Ectodermal cell (in vitro differentiated cells): ENCODE measurements at regions not wholly inside any gene's neighbourhood (a gene's known extent, or its start where the extent isn't known, plus 50 kb on each side); places are given as distances from the start of the nearest gene placed in this dataset.

Source experiments
- H3K27ac ChIP-seq: 2 replicates; pipeline ENCODE4 v1.7.0; 2013; ENCODE audit warnings: mild to moderate bottlenecking, low read depth, low read length; ENCODE audit not compliant: insufficient read depth, poor library complexity, severe bottlenecking
- H3K27me3 ChIP-seq: 2 replicates; pipeline ENCODE4 v1.7.0; 2013; ENCODE audit warnings: mild to moderate bottlenecking, low read length; ENCODE audit not compliant: insufficient read depth, control insufficient read depth, poor library complexity, severe bottlenecking
- H3K36me3 ChIP-seq: one replicate; pipeline ENCODE4 v1.7.0; 2013; ENCODE audit warnings: low read length; ENCODE audit not compliant: control insufficient read depth, insufficient read depth
- H3K4me1 ChIP-seq: one replicate; pipeline ENCODE4 v1.7.0; 2013; ENCODE audit warnings: low read length; ENCODE audit not compliant: control insufficient read depth, insufficient read depth
- H3K4me3 ChIP-seq: 2 replicates; pipeline ENCODE4 v1.7.0; 2013; ENCODE audit warnings: low read depth, low read length, control low read depth; ENCODE audit not compliant: insufficient read depth
- H3K9me3 ChIP-seq: 2 replicates; pipeline ENCODE4 v1.7.0; 2013; ENCODE audit warnings: mild to moderate bottlenecking, low read length, moderate library complexity; ENCODE audit not compliant: control insufficient read depth
- WGBS, 2 experiments: methylation state at CpG; one replicate each; pipeline ENCODE4 v1.1.7; 2013; ENCODE audit warnings: missing lambda C conversion rate in 2 of 2; 5-methylcytosine and 5-hydroxymethylcytosine counted together

GRCh38 chr5:106910486-106910885 is 760.3 kb downstream of the EFNA5 start:
- WGBS, 2 experiments, result 94 to 97% methylated on average over 3 of the region's 3 CpGs
- Histone ChIP-seq H3K27me3 (no peaks in the 10 kb centered on the region), H3K4me1 (no peaks in the 10 kb centered on the region), H3K36me3 (no peaks in the 10 kb centered on the region), H3K27ac (no peak overlapping the region), H3K9me3 (no peaks in the 10 kb centered on the region), H3K4me3 (no peak overlapping the region)

- Histone ChIP-seq H3K4me3 (no peak overlapping the region), H3K36me3 (no peaks in the 10 kb centered on the region), H3K4me1 (no peaks in the 10 kb centered on the region), H3K9me3 (no peaks in the 10 kb centered on the region), H3K27me3 (no peaks in the 10 kb centered on the region), H3K27ac (no peak overlapping the region)
- WGBS, 2 experiments, result no CpG with 5 or more reads among the region's 1 CpG
Observed at GRCh38 chr5:106909716-106910115, 761.0 kb downstream of the EFNA5 start.

GRCh38 chr5:106907979-106908378 is 762.8 kb downstream of the EFNA5 start:
- no peak overlapping the region for H3K27ac ChIP-seq
- no peaks in the 10 kb centered on the region for H3K9me3 ChIP-seq
- H3K4me1 ChIP-seq, result no peaks in the 10 kb centered on the region
- H3K36me3 ChIP-seq, result no peaks in the 10 kb centered on the region
- no peaks in the 10 kb centered on the region for H3K27me3 ChIP-seq
- H3K4me3 ChIP-seq, result no peak overlapping the region

- 82 to 97% methylated on average over 2 of the region's 2 CpGs for WGBS, 2 experiments
- Histone ChIP-seq H3K9me3 (no peaks in the 10 kb centered on the region), H3K36me3 (no peaks in the 10 kb centered on the region), H3K27me3 (no peaks in the 10 kb centered on the region), H3K4me1 (no peaks in the 10 kb centered on the region), H3K27ac (no peak overlapping the region), H3K4me3 (no peak overlapping the region)
Observed at GRCh38 chr5:106906199-106906598, 764.5 kb downstream of the EFNA5 start.

- Histone ChIP-seq H3K27ac (no peak overlapping the region), H3K27me3 (no peaks in the 10 kb centered on the region), H3K4me1 (no peaks in the 10 kb centered on the region), H3K9me3 (no peaks in the 10 kb centered on the region), H3K36me3 (no peaks in the 10 kb centered on the region), H3K4me3 (no peak overlapping the region)
- 47% methylated on average over 2 of the region's 2 CpGs for WGBS, 2 experiments
Observed at GRCh38 chr5:106894964-106895363, 775.8 kb downstream of the EFNA5 start.

GRCh38 chr5:106882035-106882434 is 788.7 kb downstream of the EFNA5 start:
- H3K27me3 ChIP-seq, result no peaks in the 10 kb centered on the region
- H3K36me3 ChIP-seq, result no peaks in the 10 kb centered on the region
- H3K4me1 ChIP-seq, result no peaks in the 10 kb centered on the region
- H3K4me3 ChIP-seq, result no peak overlapping the region
- H3K27ac ChIP-seq, result no peak overlapping the region
- H3K9me3 ChIP-seq, result no peaks in the 10 kb centered on the region

DNA sequence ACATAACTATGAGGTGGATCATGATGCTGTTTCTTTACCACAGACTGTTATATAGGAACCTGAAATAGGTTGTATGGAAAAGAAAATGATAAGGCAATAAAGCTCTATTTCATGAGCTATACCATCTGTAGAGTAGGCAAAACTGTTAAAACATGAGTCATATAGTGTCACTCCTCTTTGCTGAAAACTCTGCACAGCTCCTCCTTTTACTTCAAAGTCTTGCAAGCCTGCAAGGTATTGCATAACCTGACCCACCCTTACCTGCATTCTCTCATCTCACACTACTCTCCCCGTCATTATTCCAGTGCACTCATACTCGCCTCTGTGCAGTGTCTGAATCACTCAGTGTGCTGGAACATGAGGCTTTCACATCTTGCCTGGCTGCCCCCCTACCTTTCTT is 790.1 kb downstream of the EFNA5 start:
- H3K4me3 ChIP-seq, result no peak overlapping the region
- H3K9me3 ChIP-seq, result no peaks in the 10 kb centered on the region
- no peaks in the 10 kb centered on the region for H3K4me1 ChIP-seq
- H3K27ac ChIP-seq, result no peak overlapping the region
- WGBS, 2 experiments, result 94 to 97% methylated on average over 2 of the region's 2 CpGs
- no peaks in the 10 kb centered on the region for H3K27me3 ChIP-seq
- H3K36me3 ChIP-seq, result peaks cover 3% of the 10 kb centered on the region

- WGBS, 2 experiments, result 93 to 100% methylated on average over 1 of the region's 3 CpGs
- no peaks in the 10 kb centered on the region for H3K27me3 ChIP-seq
- H3K27ac ChIP-seq, result no peak overlapping the region
- peaks cover 3% of the 10 kb centered on the region for H3K36me3 ChIP-seq
- no peaks in the 10 kb centered on the region for H3K4me1 ChIP-seq
- H3K9me3 ChIP-seq, result no peaks in the 10 kb centered on the region
- no peak overlapping the region for H3K4me3 ChIP-seq
Observed at GRCh38 chr5:106877881-106878280, 792.9 kb downstream of the EFNA5 start.

DNA sequence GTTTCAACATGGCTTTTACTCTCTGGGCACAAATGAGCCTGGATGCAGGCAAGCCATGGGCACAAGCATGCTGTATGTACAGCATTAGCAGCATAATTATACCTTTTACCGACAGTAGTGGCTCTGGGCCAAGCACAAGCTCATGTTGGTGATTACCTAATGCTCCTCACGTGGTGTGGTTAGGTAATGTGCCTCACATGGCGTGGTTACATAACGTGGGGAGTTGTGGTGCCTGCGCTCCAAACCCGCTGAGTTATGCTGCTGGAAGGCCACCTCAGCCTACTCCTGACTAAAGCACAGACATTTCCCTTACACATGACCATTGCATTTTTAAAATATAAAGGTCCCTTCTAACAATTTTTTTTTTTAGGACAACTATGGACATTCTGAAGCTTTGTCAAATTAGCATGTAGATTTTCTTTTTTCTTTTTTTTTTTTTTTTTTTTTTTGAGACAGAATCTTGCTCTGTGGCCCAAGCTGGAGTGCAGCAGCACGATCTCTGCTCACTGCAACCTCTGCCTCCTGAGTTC is 794.0 kb downstream of the EFNA5 start:
- no peak overlapping the region for H3K27ac ChIP-seq
- H3K9me3 ChIP-seq, result no peaks in the 10 kb centered on the region
- peaks cover 3% of the 10 kb centered on the region for H3K36me3 ChIP-seq
- no peak overlapping the region for H3K4me3 ChIP-seq
- no peaks in the 10 kb centered on the region for H3K27me3 ChIP-seq
- H3K4me1 ChIP-seq, result no peaks in the 10 kb centered on the region
- 96 to 97% methylated on average over 7 of the region's 7 CpGs for WGBS, 2 experiments

DNA sequence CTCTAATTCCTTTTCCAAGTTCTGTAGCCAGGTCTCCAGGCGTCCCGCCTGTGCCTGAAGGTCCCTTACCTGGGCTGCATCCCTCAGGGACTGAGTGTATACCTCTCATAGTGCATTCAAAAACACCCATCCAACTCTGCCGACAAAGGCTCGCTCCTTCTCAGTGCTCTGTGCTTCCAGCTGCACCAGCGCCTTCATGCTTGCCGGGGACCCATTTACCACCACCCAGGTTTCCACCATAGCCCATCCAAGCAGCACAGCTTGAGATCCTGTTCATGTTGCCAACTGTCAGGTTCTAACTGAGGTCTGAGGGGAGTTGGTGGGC is 794.5 kb downstream of the EFNA5 start:
- Histone ChIP-seq H3K27ac (no peak overlapping the region), H3K36me3 (peaks cover 3% of the 10 kb centered on the region), H3K27me3 (no peaks in the 10 kb centered on the region), H3K4me1 (no peaks in the 10 kb centered on the region), H3K9me3 (no peaks in the 10 kb centered on the region), H3K4me3 (no peak overlapping the region)
- 88 to 95% methylated on average over 6 of the region's 6 CpGs for WGBS, 2 experiments

- no peaks in the 10 kb centered on the region for H3K9me3 ChIP-seq
- H3K27ac ChIP-seq, result no peak overlapping the region
- WGBS, 2 experiments, result 92 to 93% methylated on average over 21 of the region's 21 CpGs
- H3K4me1 ChIP-seq, result no peaks in the 10 kb centered on the region
- H3K4me3 ChIP-seq, result no peak overlapping the region
- peaks cover 3% of the 10 kb centered on the region for H3K36me3 ChIP-seq
- H3K27me3 ChIP-seq, result no peaks in the 10 kb centered on the region
Observed at GRCh38 chr5:106875591-106876297, 795.0 kb downstream of the EFNA5 start.
